CD8-positive, alpha-beta memory T cell (primary cell): ENCODE measurements at regions not wholly inside any gene's neighbourhood (a gene's known extent, or its start where the extent isn't known, plus 50 kb on each side); places are given as distances from the start of the nearest gene placed in this dataset.

Experiments used
- CTCF ChIA-PET: fragments of 350-600 bp; sonication (Branson Sonifier 250); formaldehyde crosslinking; loops from one replicate; lab custom pipeline; 2021; ENCODE audit warnings: antibody characterized with exemption; lab: Charles Lee
- POLR2A ChIA-PET: fragments of 350-600 bp; sonication (Branson Sonifier 250); formaldehyde crosslinking; loops from one replicate; lab custom pipeline; 2021; ENCODE audit warnings: antibody characterized with exemption; lab: Charles Lee
- DNase-seq, 5 donors: peaks; one replicate each; pipeline versions ENCODE4 v3.0.0 to v3.0.0-alpha.2; 2020 to 2022; ENCODE audit warnings: mixed read lengths in 1 of 5
- H3K27ac ChIP-seq: one replicate; pipeline ENCODE4 v1.7.0; 2013; ENCODE audit warnings: low read depth, mild to moderate bottlenecking, low read length, moderate library complexity
- H3K27me3 ChIP-seq: 2 replicates; pipeline ENCODE4 v1.7.0; 2013; ENCODE audit warnings: low read length, mild to moderate bottlenecking; ENCODE audit not compliant: insufficient read depth, poor library complexity, severe bottlenecking
- H3K36me3 ChIP-seq: 2 replicates; pipeline ENCODE4 v1.7.0; 2013; ENCODE audit warnings: mild to moderate bottlenecking, low read length, moderate library complexity; ENCODE audit not compliant: insufficient read depth
- H3K4me1 ChIP-seq: 2 replicates; pipeline ENCODE4 v1.7.0; 2013; ENCODE audit warnings: mild to moderate bottlenecking, low read length, moderate library complexity; ENCODE audit not compliant: insufficient read depth
- H3K4me3 ChIP-seq: 2 replicates; pipeline ENCODE4 v1.7.0; 2013; ENCODE audit warnings: mild to moderate bottlenecking, low read length
- H3K9me3 ChIP-seq: 2 replicates; pipeline ENCODE4 v1.7.0; 2013; ENCODE audit warnings: mild to moderate bottlenecking, low read length
- H3K27ac Mint-ChIP-seq, 8 donors: one replicate each; pipeline ENCODE4 v1.8.0; 2020 to 2021; ENCODE audit warnings: mixed read lengths in 8 of 8, mild to moderate bottlenecking in 6 of 8, inconsistent platforms in 3 of 8, moderate library complexity in 3 of 8
- H3K27me3 Mint-ChIP-seq, 2 donors: one replicate each; pipeline ENCODE4 v1.8.0; 2020 to 2021; ENCODE audit warnings: mixed read lengths in 2 of 2, mild to moderate bottlenecking in 1 of 2, moderate library complexity in 1 of 2
- H3K36me3 Mint-ChIP-seq, 3 donors: one replicate each; pipeline ENCODE4 v1.8.0; 2020 to 2021; ENCODE audit warnings: mixed read lengths in 3 of 3, inconsistent platforms in 1 of 3, mild to moderate bottlenecking in 1 of 3
- H3K4me1 Mint-ChIP-seq, 3 donors: one replicate each; pipeline ENCODE4 v1.8.0; 2020 to 2021; ENCODE audit warnings: mixed read lengths in 3 of 3, inconsistent platforms in 1 of 3, mild to moderate bottlenecking in 1 of 3
- H3K4me3 Mint-ChIP-seq, 7 donors: one replicate each; pipeline ENCODE4 v1.8.0; 2020 to 2021; ENCODE audit warnings: mixed read lengths in 7 of 7, mild to moderate bottlenecking in 6 of 7, moderate library complexity in 4 of 7, inconsistent platforms in 2 of 7
- H3K9me3 Mint-ChIP-seq, 5 donors: one replicate each; pipeline ENCODE4 v1.8.0; 2020 to 2022; ENCODE audit warnings: mixed read lengths in 5 of 5, mild to moderate bottlenecking in 3 of 5, moderate library complexity in 2 of 5, inconsistent platforms in 1 of 5

- POLR2A ChIA-PET: no interaction called here
- CTCF ChIA-PET: interaction anchor here (1.3 to 1.7 kb wide), 4 partner anchors 15 to 34 kb away, joined by 3 read pairs; no protein-coding TSS in a partner anchor
- Mint-ChIP-seq H3K4me1 (peaks cover 21 to 66% (median 39%) of the 10 kb centered on the region in 3 donors), H3K4me3 (no peak overlapping the region), H3K9me3 (peaks cover 4 to 14% (median 8%) of the 10 kb centered on the region in 5 donors), H3K27me3 (peaks cover 0 to 2% of the 10 kb centered on the region in 2 donors), H3K27ac (peak overlapping the region in 1 of 8 donors; percentile 1), H3K36me3 (peaks cover 4 to 21% (median 17%) of the 10 kb centered on the region in 3 donors)
- no peaks in the 10 kb centered on the region for H3K27me3 ChIP-seq
- no peaks in the 10 kb centered on the region for H3K36me3 ChIP-seq
- H3K27ac ChIP-seq: no peak overlapping the region
- no peak for DNase-seq
- no peaks in the 10 kb centered on the region for H3K9me3 ChIP-seq
- H3K4me3 ChIP-seq: no peak overlapping the region
- H3K4me1 ChIP-seq: peaks cover 15% of the 10 kb centered on the region
These were observed 70.5 kb upstream of the WIPF1 start for GRCh38 chr2:174668075-174668474.

DNA sequence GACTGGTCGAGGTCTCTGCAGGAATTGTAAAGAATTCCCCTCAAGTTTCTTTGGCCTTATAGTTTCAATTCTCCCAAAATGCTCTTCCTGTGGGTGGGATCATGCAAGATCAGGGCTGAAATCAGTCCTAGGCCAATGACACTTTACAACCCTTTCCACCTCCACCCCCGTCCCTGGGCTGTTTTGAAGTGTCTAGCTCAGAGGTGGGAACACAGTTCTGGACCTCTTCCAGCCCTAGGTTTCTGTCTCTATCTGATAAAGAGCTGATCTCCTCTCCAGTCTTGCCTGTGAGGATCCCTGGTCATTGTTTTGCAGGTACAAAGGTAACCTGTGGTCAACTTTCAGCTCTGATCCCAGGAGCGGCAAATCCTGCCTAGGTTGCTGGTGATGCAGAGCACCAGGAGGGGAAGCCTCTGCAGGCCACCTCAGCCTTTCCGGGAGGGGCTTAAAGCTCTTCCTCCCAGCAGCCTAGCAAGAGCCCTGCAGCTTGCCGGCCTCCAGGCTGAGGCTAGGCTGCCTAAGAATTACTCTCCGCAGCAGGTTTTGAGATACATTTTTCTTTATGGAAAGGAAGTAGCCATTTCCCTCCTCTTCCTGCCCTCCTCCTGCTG, 69.8 kb upstream of the WIPF1 start:
- Histone ChIP-seq H3K27me3 (no peaks in the 10 kb centered on the region), H3K9me3 (no peaks in the 10 kb centered on the region), H3K36me3 (no peaks in the 10 kb centered on the region), H3K4me3 (no peak overlapping the region), H3K4me1 (peaks cover 15% of the 10 kb centered on the region), H3K27ac (no peak overlapping the region)
- H3K4me3 Mint-ChIP-seq: no peak overlapping the region
- DNase-seq: no peak
- ChIA-PET CTCF (interaction anchor here (1.0 to 1.7 kb wide), 6 partner anchors 9 to 33 kb away, joined by 3 read pairs; no protein-coding TSS in a partner anchor), POLR2A (no interaction called here)
- peak overlapping the region in 1 of 8 donors; percentile 71 for H3K27ac Mint-ChIP-seq
- peaks cover 4 to 14% (median 8%) of the 10 kb centered on the region in 5 donors for H3K9me3 Mint-ChIP-seq
- peaks cover 0 to 2% of the 10 kb centered on the region in 2 donors for H3K27me3 Mint-ChIP-seq
- peaks cover 4 to 15% (median 14%) of the 10 kb centered on the region in 3 donors for H3K36me3 Mint-ChIP-seq
- H3K4me1 Mint-ChIP-seq: peaks cover 22 to 73% (median 43%) of the 10 kb centered on the region in 3 donors

GRCh38 chr2:174666845-174667244, 69.2 kb upstream of the WIPF1 start:
- Mint-ChIP-seq H3K9me3 (peaks cover 0 to 10% (median 3%) of the 10 kb centered on the region in 5 donors), H3K27me3 (peaks cover 0 to 2% of the 10 kb centered on the region in 2 donors), H3K4me1 (peaks cover 22 to 76% (median 43%) of the 10 kb centered on the region in 3 donors), H3K4me3 (no peak overlapping the region), H3K36me3 (peaks cover 3 to 10% (median 9%) of the 10 kb centered on the region in 3 donors), H3K27ac (no peak overlapping the region)
- POLR2A ChIA-PET: no interaction called here
- Histone ChIP-seq H3K4me1 (peaks cover 15% of the 10 kb centered on the region), H3K27ac (no peak overlapping the region), H3K9me3 (no peaks in the 10 kb centered on the region), H3K4me3 (no peak overlapping the region), H3K27me3 (no peaks in the 10 kb centered on the region), H3K36me3 (no peaks in the 10 kb centered on the region)
- DNase-seq: no peak
- CTCF ChIA-PET: interaction anchor here (1.0 to 1.7 kb wide), 5 partner anchors 10 to 32 kb away, joined by 3 read pairs; no protein-coding TSS in a partner anchor

DNA sequence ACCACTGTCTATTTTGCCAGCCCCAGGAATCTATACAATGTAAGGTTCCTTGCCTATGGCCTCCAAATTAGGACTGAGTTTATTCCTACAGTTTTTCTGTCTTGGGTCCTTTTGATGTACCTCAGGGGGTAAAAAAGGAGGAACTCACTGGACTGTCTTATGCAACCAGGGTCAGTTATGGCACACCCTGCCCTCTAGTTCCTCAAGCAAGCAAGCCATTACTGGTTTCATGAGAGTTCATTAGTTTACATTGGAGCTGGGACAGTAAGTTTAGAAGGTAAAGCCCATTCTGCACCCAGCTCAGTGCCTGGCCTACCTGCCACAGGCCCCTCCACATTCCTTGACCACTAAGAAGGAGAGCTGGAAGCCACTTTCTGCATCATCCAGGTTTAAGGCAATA, 68.7 kb upstream of the WIPF1 start:
- Mint-ChIP-seq H3K36me3 (peaks cover 3 to 7% (median 6%) of the 10 kb centered on the region in 3 donors), H3K4me1 (peaks cover 23 to 81% (median 48%) of the 10 kb centered on the region in 3 donors), H3K27ac (no peak overlapping the region), H3K9me3 (peaks cover 0 to 5% (median 0%) of the 10 kb centered on the region in 5 donors), H3K27me3 (peaks cover 0 to 2% of the 10 kb centered on the region in 2 donors), H3K4me3 (peak overlapping the region in 1 of 7 donors; percentile 27)
- no peak overlapping the region for H3K4me3 ChIP-seq
- H3K27me3 ChIP-seq: no peaks in the 10 kb centered on the region
- ChIA-PET POLR2A (no interaction called here), CTCF (interaction anchor here (1.0 to 1.7 kb wide), 3 partner anchors 10 to 22 kb away, joined by 3 read pairs; no protein-coding TSS in a partner anchor)
- no peak overlapping the region for H3K27ac ChIP-seq
- DNase-seq: no peak
- no peaks in the 10 kb centered on the region for H3K36me3 ChIP-seq
- peaks cover 15% of the 10 kb centered on the region for H3K4me1 ChIP-seq
- H3K9me3 ChIP-seq: no peaks in the 10 kb centered on the region

- no peaks in the 10 kb centered on the region for H3K9me3 ChIP-seq
- H3K27me3 ChIP-seq: no peaks in the 10 kb centered on the region
- peaks cover 29 to 90% (median 65%) of the 10 kb centered on the region in 3 donors for H3K4me1 Mint-ChIP-seq
- H3K4me1 ChIP-seq: peaks cover 15% of the 10 kb centered on the region
- H3K9me3 Mint-ChIP-seq: no peaks in the 10 kb centered on the region
- H3K27me3 Mint-ChIP-seq: no peaks in the 10 kb centered on the region
- no peak overlapping the region for H3K27ac ChIP-seq
- peaks cover 0 to 3% (median 3%) of the 10 kb centered on the region in 3 donors for H3K36me3 Mint-ChIP-seq
- H3K27ac Mint-ChIP-seq: peak overlapping the region in 3 of 8 donors; percentile 29 to 56 (median 47)
- no peak overlapping the region for H3K4me3 Mint-ChIP-seq
- ChIA-PET CTCF (no interaction called here), POLR2A (no interaction called here)
- H3K4me3 ChIP-seq: no peak overlapping the region
- DNase-seq: no peak
- H3K36me3 ChIP-seq: no peaks in the 10 kb centered on the region
These were observed 66.6 kb upstream of the WIPF1 start for GRCh38 chr2:174664084-174664759.

- Histone ChIP-seq H3K4me3 (no peak overlapping the region), H3K27me3 (no peaks in the 10 kb centered on the region), H3K27ac (no peak overlapping the region), H3K4me1 (peaks cover 15% of the 10 kb centered on the region), H3K9me3 (no peaks in the 10 kb centered on the region), H3K36me3 (no peaks in the 10 kb centered on the region)
- peaks cover 30 to 91% (median 72%) of the 10 kb centered on the region in 3 donors for H3K4me1 Mint-ChIP-seq
- H3K27ac Mint-ChIP-seq: peak overlapping the region in 1 of 8 donors; percentile 47
- no peak for DNase-seq
- H3K27me3 Mint-ChIP-seq: no peaks in the 10 kb centered on the region
- H3K36me3 Mint-ChIP-seq: peaks cover 0 to 3% (median 3%) of the 10 kb centered on the region in 3 donors
- H3K9me3 Mint-ChIP-seq: no peaks in the 10 kb centered on the region
- ChIA-PET POLR2A (no interaction called here), CTCF (no interaction called here)
- H3K4me3 Mint-ChIP-seq: no peak overlapping the region
These were observed 65.9 kb upstream of the WIPF1 start for GRCh38 chr2:174663550-174663949.

DNA sequence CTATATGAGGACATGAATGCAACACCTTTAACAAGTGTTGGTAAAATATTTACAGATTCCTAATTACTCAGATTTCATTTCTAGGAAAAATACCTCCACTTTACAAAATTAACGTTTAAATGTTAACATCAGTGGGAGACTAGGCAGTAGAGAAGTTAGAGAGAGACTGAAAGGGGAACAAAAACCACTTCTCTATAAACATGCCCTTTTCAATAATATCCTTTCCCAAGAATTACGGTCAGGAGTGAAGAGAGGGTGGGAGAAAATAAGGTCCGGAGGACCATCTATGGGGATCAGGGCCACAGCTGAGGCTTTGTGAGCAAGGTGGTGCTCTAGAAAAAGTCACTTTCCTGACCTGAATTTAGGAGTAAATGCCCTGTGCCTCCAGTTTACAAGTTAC, 65.3 kb upstream of the WIPF1 start:
- DNase-seq: no peak
- Mint-ChIP-seq H3K27ac (peak overlapping the region in 2 of 8 donors; percentile 16), H3K4me3 (no peak overlapping the region), H3K36me3 (peaks cover 0 to 4% (median 3%) of the 10 kb centered on the region in 3 donors), H3K27me3 (no peaks in the 10 kb centered on the region), H3K9me3 (no peaks in the 10 kb centered on the region), H3K4me1 (peaks cover 26 to 85% (median 68%) of the 10 kb centered on the region in 3 donors)
- Histone ChIP-seq H3K36me3 (no peaks in the 10 kb centered on the region), H3K4me3 (no peak overlapping the region), H3K27me3 (no peaks in the 10 kb centered on the region), H3K4me1 (peaks cover 9% of the 10 kb centered on the region), H3K9me3 (no peaks in the 10 kb centered on the region), H3K27ac (no peak overlapping the region)
- POLR2A ChIA-PET: no interaction called here
- CTCF ChIA-PET: no interaction called here

DNA sequence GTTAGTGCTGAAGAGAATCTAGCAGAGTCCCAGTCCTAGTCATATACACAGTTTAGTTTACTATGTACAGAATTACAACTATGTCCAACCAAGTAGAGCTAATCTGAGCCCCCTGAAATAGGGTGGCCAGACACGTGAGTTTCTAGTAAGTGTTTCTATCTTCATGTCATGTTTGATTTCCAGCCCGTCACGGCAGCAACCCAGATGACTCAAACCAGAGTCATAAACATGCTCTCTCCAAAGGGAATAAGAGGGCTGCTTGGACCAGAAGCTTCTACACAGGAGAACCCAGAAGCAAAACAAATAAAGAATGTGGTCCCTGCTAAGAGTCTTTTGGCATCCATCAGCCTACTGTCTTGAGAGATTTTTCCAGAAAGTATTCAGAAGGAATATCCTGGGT, 64.9 kb upstream of the WIPF1 start:
- H3K4me3 Mint-ChIP-seq: no peak overlapping the region
- Histone ChIP-seq H3K36me3 (no peaks in the 10 kb centered on the region), H3K9me3 (no peaks in the 10 kb centered on the region), H3K27me3 (no peaks in the 10 kb centered on the region), H3K4me1 (peaks cover 5% of the 10 kb centered on the region), H3K27ac (no peak overlapping the region), H3K4me3 (no peak overlapping the region)
- DNase-seq: no peak
- CTCF ChIA-PET: no interaction called here
- H3K36me3 Mint-ChIP-seq: peaks cover 0 to 5% (median 3%) of the 10 kb centered on the region in 3 donors
- no peaks in the 10 kb centered on the region for H3K9me3 Mint-ChIP-seq
- H3K27me3 Mint-ChIP-seq: no peaks in the 10 kb centered on the region
- POLR2A ChIA-PET: no interaction called here
- H3K27ac Mint-ChIP-seq: peak overlapping the region in 3 of 8 donors; percentile 16 to 79 (median 63)
- H3K4me1 Mint-ChIP-seq: peaks cover 22 to 81% (median 64%) of the 10 kb centered on the region in 3 donors
